Karpas-422 (cell line): ENCODE measurements at regions not wholly inside any gene's neighbourhood (a gene's known extent, or its start where the extent isn't known, plus 50 kb on each side); places are given as distances from the start of the nearest gene placed in this dataset.

Source experiments
- DNase-seq: peaks from one replicate; pipeline ENCODE4 v3.0.0-alpha.2; 2015
- H2AFZ ChIP-seq: fragments of 200-600 bp; sonication (generic); 2 replicates; pipeline ENCODE4 v1.6.1; 2014; ENCODE audit warnings: antibody characterized with exemption, low read length, mixed read lengths
- H3K27ac ChIP-seq: fragments of 200-600 bp; sonication (generic); 2 replicates; pipeline ENCODE4 v1.5.1; 2014; ENCODE audit warnings: mild to moderate bottlenecking, low read length, moderate library complexity
- H3K27me3 ChIP-seq: fragments of 200-600 bp; sonication (generic); 2 replicates; pipeline ENCODE4 v1.6.1; 2014; ENCODE audit warnings: low read length, mixed read lengths
- H3K36me3 ChIP-seq: fragments of 200-600 bp; sonication (generic); 2 replicates; pipeline ENCODE4 v1.6.1; 2014; ENCODE audit warnings: low read length, mixed read lengths; ENCODE audit not compliant: insufficient read depth
- H3K4me1 ChIP-seq: fragments of 200-600 bp; sonication (generic); 2 replicates; pipeline ENCODE4 v1.6.1; 2014; ENCODE audit warnings: mild to moderate bottlenecking, low read length, mixed read lengths
- H3K4me2 ChIP-seq: fragments of 200-600 bp; sonication (generic); 2 replicates; pipeline ENCODE4 v1.6.1; 2014; ENCODE audit warnings: low read length, low read depth, mild to moderate bottlenecking; ENCODE audit not compliant: poor library complexity, severe bottlenecking
- H3K4me3 ChIP-seq: fragments of 200-600 bp; sonication (generic); 2 replicates; pipeline ENCODE4 v1.5.1; 2014; ENCODE audit warnings: mild to moderate bottlenecking, antibody characterized with exemption, low read length, mixed read lengths
- H3K79me2 ChIP-seq: fragments of 200-600 bp; sonication (generic); 2 replicates; pipeline ENCODE4 v1.6.1; 2014; ENCODE audit warnings: mild to moderate bottlenecking, low read length, mixed read lengths
- H3K9ac ChIP-seq: fragments of 200-600 bp; sonication (generic); 2 replicates; pipeline ENCODE4 v1.6.0; 2014; ENCODE audit warnings: low read length
- H3K9me2 ChIP-seq: fragments of 200-600 bp; sonication (generic), shearing (Covaris generic); replicated peaks from 2 replicates; pipeline ENCODE4 v1.6.0; 2014; ENCODE audit warnings: mild to moderate bottlenecking, low read length, moderate library complexity; ENCODE audit not compliant: insufficient read depth
- H3K9me3 ChIP-seq: fragments of 300-700, 200-600 bp; sonication (generic); 2 replicates; pipeline ENCODE4 v1.6.1; 2014; ENCODE audit warnings: low read length, mixed read lengths
- H4K20me1 ChIP-seq: fragments of 200-600 bp; sonication (generic); 2 replicates; pipeline ENCODE4 v1.6.1; 2014; ENCODE audit warnings: mild to moderate bottlenecking, antibody characterized with exemption, low read length, low read depth; ENCODE audit not compliant: insufficient read depth

GRCh38 chr12:102741196-102741595 is 175.8 kb downstream of the PAH start:
- Histone ChIP-seq H3K27ac (no peak overlapping the region), H3K27me3 (no peaks in the 10 kb centered on the region), H3K9me2 (no peaks in the 10 kb centered on the region), H3K79me2 (no peaks in the 10 kb centered on the region), H3K4me2 (no peak overlapping the region), H2AFZ (no peak overlapping the region), H4K20me1 (no peaks in the 10 kb centered on the region), H3K4me1 (no peaks in the 10 kb centered on the region), H3K9me3 (no peaks in the 10 kb centered on the region), H3K4me3 (no peak overlapping the region), H3K9ac (no peak overlapping the region), H3K36me3 (no peaks in the 10 kb centered on the region)
- no peak for DNase-seq

DNA sequence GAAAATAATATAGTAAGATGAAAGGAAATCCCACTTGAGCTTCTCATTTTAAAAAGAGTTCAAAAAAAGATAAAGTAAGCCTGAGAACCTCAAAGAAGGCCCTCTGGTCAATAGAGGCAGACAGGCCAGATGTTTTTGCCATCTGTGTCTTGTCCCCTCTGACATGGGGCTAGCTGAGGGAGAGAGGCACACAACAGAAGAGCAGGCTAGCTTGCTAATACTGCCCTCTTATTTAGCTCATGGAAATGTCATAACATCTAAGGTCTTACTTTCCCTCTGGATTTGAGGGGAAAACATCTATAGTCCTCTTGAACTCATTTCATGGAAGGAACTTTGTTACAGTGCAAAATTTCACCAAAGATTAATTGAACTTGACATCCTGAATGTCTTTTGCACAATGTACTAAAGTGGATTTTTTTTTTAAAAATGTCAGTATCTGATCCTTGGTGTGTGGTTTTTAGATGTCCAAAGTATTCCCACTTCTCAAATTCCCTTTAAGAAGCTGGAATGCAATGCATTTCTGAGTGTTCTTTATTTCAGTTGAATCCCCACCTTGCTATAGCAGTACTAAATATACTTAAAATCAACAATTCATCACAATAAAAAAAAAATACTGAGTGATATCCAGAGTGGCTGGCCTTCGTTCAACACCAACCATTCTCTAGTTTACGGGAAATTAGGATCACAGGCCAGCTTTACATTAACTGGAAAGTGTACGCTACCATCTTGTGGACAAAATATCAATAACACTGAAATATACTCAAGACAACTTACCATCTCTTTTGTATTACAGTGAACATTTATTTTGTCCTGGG is 176.7 kb downstream of the PAH start:
- DNase-seq = no peak
- no peaks in the 10 kb centered on the region for H3K36me3 ChIP-seq
- no peak overlapping the region for H3K4me3 ChIP-seq
- no peaks in the 10 kb centered on the region for H3K79me2 ChIP-seq
- no peaks in the 10 kb centered on the region for H3K9me3 ChIP-seq
- H3K4me1 ChIP-seq = no peaks in the 10 kb centered on the region
- no peaks in the 10 kb centered on the region for H3K27me3 ChIP-seq
- H4K20me1 ChIP-seq = no peaks in the 10 kb centered on the region
- no peak overlapping the region for H3K9ac ChIP-seq
- H2AFZ ChIP-seq = no peak overlapping the region
- H3K4me2 ChIP-seq = no peak overlapping the region
- no peaks in the 10 kb centered on the region for H3K9me2 ChIP-seq
- no peak overlapping the region for H3K27ac ChIP-seq

DNA sequence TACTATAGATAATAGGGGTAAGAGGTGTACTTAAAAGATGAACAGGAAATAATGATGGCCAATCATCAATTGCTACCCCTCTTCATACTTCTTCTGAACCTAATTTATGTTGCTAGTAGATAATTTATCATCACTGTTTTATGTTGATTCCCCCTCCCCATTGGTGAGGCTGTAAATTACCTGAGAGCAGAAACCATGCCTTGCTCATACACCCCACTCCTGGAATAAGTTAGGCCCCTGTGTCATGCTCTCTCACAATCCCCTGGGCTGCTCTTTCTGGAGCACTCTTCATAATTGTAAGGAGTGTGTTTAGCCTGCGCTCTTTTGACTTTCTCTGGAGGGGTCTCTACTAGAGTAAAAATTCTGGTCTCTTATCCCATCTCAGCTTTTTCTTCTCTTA is 180.7 kb downstream of the PAH start:
- no peaks in the 10 kb centered on the region for H4K20me1 ChIP-seq
- no peak overlapping the region for H3K4me2 ChIP-seq
- H3K9me3 ChIP-seq = no peaks in the 10 kb centered on the region
- H3K36me3 ChIP-seq = no peaks in the 10 kb centered on the region
- DNase-seq = no peak
- H3K9ac ChIP-seq = no peak overlapping the region
- H3K79me2 ChIP-seq = no peaks in the 10 kb centered on the region
- H3K4me1 ChIP-seq = no peaks in the 10 kb centered on the region
- no peak overlapping the region for H2AFZ ChIP-seq
- no peaks in the 10 kb centered on the region for H3K27me3 ChIP-seq
- no peaks in the 10 kb centered on the region for H3K9me2 ChIP-seq
- no peak overlapping the region for H3K4me3 ChIP-seq
- H3K27ac ChIP-seq = no peak overlapping the region

- no peaks in the 10 kb centered on the region for H3K4me1 ChIP-seq
- H3K4me3 ChIP-seq = no peak overlapping the region
- H2AFZ ChIP-seq = no peak overlapping the region
- H3K27me3 ChIP-seq = no peaks in the 10 kb centered on the region
- no peaks in the 10 kb centered on the region for H3K36me3 ChIP-seq
- H3K9me3 ChIP-seq = no peaks in the 10 kb centered on the region
- no peak overlapping the region for H3K9ac ChIP-seq
- H3K4me2 ChIP-seq = no peak overlapping the region
- no peak for DNase-seq
- no peaks in the 10 kb centered on the region for H4K20me1 ChIP-seq
- no peaks in the 10 kb centered on the region for H3K9me2 ChIP-seq
- H3K79me2 ChIP-seq = no peaks in the 10 kb centered on the region
- no peak overlapping the region for H3K27ac ChIP-seq
Measured at GRCh38 chr12:102735104-102735503, 181.9 kb downstream of the PAH start.

DNA sequence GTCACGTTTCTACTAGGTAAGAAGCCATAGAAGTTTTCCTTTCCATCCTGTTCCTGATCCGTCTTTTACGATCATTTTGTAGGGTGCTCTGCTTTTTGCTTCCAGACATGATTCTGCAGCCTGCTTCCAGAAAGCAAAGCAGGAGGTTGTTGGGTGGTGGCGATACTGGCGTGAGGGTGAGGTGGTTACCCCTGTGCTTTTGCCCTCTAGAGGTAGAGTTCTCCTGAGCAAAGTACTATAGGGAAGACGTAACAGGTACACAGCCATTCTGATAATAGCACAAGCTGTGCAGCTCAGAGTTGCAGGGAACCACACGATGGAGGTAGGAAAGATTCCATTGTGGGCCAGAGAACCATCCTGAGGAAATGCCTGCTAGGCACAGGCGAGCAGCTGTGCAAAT is 186.0 kb downstream of the PAH start:
- Histone ChIP-seq H3K36me3 (no peaks in the 10 kb centered on the region), H3K79me2 (no peaks in the 10 kb centered on the region), H3K27me3 (no peaks in the 10 kb centered on the region), H3K9ac (no peak overlapping the region), H3K4me1 (no peaks in the 10 kb centered on the region), H4K20me1 (no peaks in the 10 kb centered on the region), H3K9me3 (no peaks in the 10 kb centered on the region), H3K4me2 (no peak overlapping the region), H3K9me2 (no peaks in the 10 kb centered on the region), H3K27ac (no peak overlapping the region), H2AFZ (no peak overlapping the region), H3K4me3 (no peak overlapping the region)
- no peak for DNase-seq

GRCh38 chr12:102728506-102729242 is 188.4 kb downstream of the PAH start:
- Histone ChIP-seq H3K27me3 (no peaks in the 10 kb centered on the region), H3K4me3 (no peak overlapping the region), H4K20me1 (no peaks in the 10 kb centered on the region), H3K36me3 (no peaks in the 10 kb centered on the region), H3K9me2 (no peaks in the 10 kb centered on the region), H2AFZ (no peak overlapping the region), H3K4me2 (no peak overlapping the region), H3K9me3 (no peaks in the 10 kb centered on the region), H3K27ac (no peak overlapping the region), H3K9ac (no peak overlapping the region), H3K4me1 (no peaks in the 10 kb centered on the region), H3K79me2 (no peaks in the 10 kb centered on the region)
- no peak for DNase-seq

DNA sequence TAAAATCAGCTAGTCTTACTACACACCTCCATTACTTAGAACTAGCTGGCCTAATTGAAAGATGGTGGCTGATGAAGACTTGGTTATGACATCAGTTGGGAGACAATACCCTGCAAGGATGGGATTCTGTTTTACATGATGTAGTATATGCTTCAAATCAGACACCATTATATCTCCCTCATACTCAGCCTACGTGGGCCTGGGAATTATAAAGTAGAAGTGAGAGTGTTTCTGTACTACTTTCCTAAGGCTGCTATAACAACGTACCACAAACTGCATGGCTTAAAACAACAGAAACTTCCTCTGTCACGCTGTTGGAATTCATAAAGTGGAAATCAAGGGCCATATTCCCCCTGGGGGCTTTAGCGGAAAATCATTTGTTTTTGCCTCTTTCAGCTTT is 190.4 kb downstream of the PAH start:
- H2AFZ ChIP-seq = no peak overlapping the region

GRCh38 chr12:102722147-102722546 is 194.9 kb downstream of the PAH start:
- H3K79me2 ChIP-seq = no peaks in the 10 kb centered on the region
- H2AFZ ChIP-seq = no peak overlapping the region
- H4K20me1 ChIP-seq = no peaks in the 10 kb centered on the region
- H3K4me3 ChIP-seq = no peak overlapping the region
- H3K4me2 ChIP-seq = no peak overlapping the region
- H3K9me2 ChIP-seq = no peaks in the 10 kb centered on the region
- H3K4me1 ChIP-seq = peaks cover 6% of the 10 kb centered on the region
- no peak overlapping the region for H3K27ac ChIP-seq
- H3K36me3 ChIP-seq = no peaks in the 10 kb centered on the region
- no peaks in the 10 kb centered on the region for H3K27me3 ChIP-seq
- H3K9ac ChIP-seq = no peak overlapping the region
- no peak for DNase-seq
- H3K9me3 ChIP-seq = no peaks in the 10 kb centered on the region

More for the DNA sequence above, 190.4 kb downstream of the PAH start:
- no peaks in the 10 kb centered on the region for H3K36me3 ChIP-seq
- no peaks in the 10 kb centered on the region for H3K4me1 ChIP-seq
- no peak overlapping the region for H3K27ac ChIP-seq
- H3K9ac ChIP-seq = no peak overlapping the region
- no peaks in the 10 kb centered on the region for H3K27me3 ChIP-seq
- DNase-seq = no peak
- H3K9me3 ChIP-seq = no peaks in the 10 kb centered on the region
- no peak overlapping the region for H3K4me3 ChIP-seq
- no peaks in the 10 kb centered on the region for H4K20me1 ChIP-seq
- H3K4me2 ChIP-seq = no peak overlapping the region
- H3K79me2 ChIP-seq = no peaks in the 10 kb centered on the region
- no peaks in the 10 kb centered on the region for H3K9me2 ChIP-seq
